ENCODE measurements at regions not wholly inside any gene's neighbourhood (a gene's known extent, or its start where the extent isn't known, plus 50 kb on each side); places are given as distances from the start of the nearest gene placed in this dataset.

GRCh38 chrX:36508042-36508441 is 500.1 kb upstream of the FAM47C start:
- POLR2A ChIA-PET, result no interaction called here
- no peak for DNase-seq (ENCODE audit: extremely low spot score)

GRCh38 chrX:36510736-36511135 is 497.4 kb upstream of the FAM47C start:
- ChIA-PET CTCF (no interaction called here), POLR2A (no interaction called here)
- TF ChIP-seq FOXA1 (IDR thresholded peaks at IDR 0.05), result no peak
- no peak for DNase-seq (ENCODE audit: extremely low spot score)

More at GRCh38 chrX:36508042-36508441, 500.1 kb upstream of the FAM47C start:
- CTCF ChIA-PET, result no interaction called here
- TF ChIP-seq CTBP1 (IDR thresholded peaks at IDR 0.05; ENCODE audit: borderline replicate concordance) (no peak), TARDBP (IDR thresholded peaks at IDR 0.05) (no peak), L3MBTL2 (conservative IDR thresholded peaks at IDR 0.05) (no peak), ZNF384 (IDR thresholded peaks at IDR 0.05) (no peak), LEF1 (IDR thresholded peaks at IDR 0.05; ENCODE audit: borderline replicate concordance) (no peak), NFRKB (IDR thresholded peaks at IDR 0.05) (no peak), ELF4 (IDR thresholded peaks at IDR 0.05) (no peak), SUZ12 (IDR thresholded peaks at IDR 0.05) (no peak), FOXK2 (IDR thresholded peaks at IDR 0.05) (no peak), ARNT (IDR thresholded peaks at IDR 0.05) (no peak), FOXM1 (IDR thresholded peaks at IDR 0.05; ENCODE audit: borderline replicate concordance) (no peak), SP1 (IDR thresholded peaks at IDR 0.05) (no peak), FOXA1 (IDR thresholded peaks at IDR 0.05) (no peak), HDGF (IDR thresholded peaks at IDR 0.05; ENCODE audit: borderline replicate concordance) (no peak), PKNOX1 (IDR thresholded peaks at IDR 0.05) (no peak), BHLHE40 (IDR thresholded peaks at IDR 0.05; ENCODE audit: borderline replicate concordance) (no peak)

GRCh38 chrX:36528661-36529060 is 479.5 kb upstream of the FAM47C start:
- TF ChIP-seq FOXK2 (IDR thresholded peaks at IDR 0.05), result no peak
- TF ChIP-seq ARNT (IDR thresholded peaks at IDR 0.05), result no peak
- no peak for TF ChIP-seq PKNOX1 (IDR thresholded peaks at IDR 0.05)
- no peak for TF ChIP-seq BHLHE40 (IDR thresholded peaks at IDR 0.05; ENCODE audit: borderline replicate concordance)
- TF ChIP-seq L3MBTL2 (conservative IDR thresholded peaks at IDR 0.05), result no peak
- TF ChIP-seq HDGF (IDR thresholded peaks at IDR 0.05; ENCODE audit: borderline replicate concordance), result no peak
- TF ChIP-seq NFRKB (IDR thresholded peaks at IDR 0.05), result no peak
- TF ChIP-seq SP1 (IDR thresholded peaks at IDR 0.05), result no peak
- TF ChIP-seq TARDBP (IDR thresholded peaks at IDR 0.05), result no peak
- TF ChIP-seq ELF4 (IDR thresholded peaks at IDR 0.05), result no peak
- TF ChIP-seq FOXM1 (IDR thresholded peaks at IDR 0.05; ENCODE audit: borderline replicate concordance), result no peak
- TF ChIP-seq CTBP1 (IDR thresholded peaks at IDR 0.05; ENCODE audit: borderline replicate concordance), result no peak
- no peak for TF ChIP-seq FOXA1 (IDR thresholded peaks at IDR 0.05)
- no peak for TF ChIP-seq SUZ12 (IDR thresholded peaks at IDR 0.05)
- no peak for TF ChIP-seq LEF1 (IDR thresholded peaks at IDR 0.05; ENCODE audit: borderline replicate concordance)
- TF ChIP-seq ZNF384 (IDR thresholded peaks at IDR 0.05), result no peak
- ChIA-PET CTCF (no interaction called here), POLR2A (no interaction called here)
- no peak for DNase-seq (ENCODE audit: extremely low spot score)

GRCh38 chrX:36534900-36535299 is 473.3 kb upstream of the FAM47C start:
- no peak for TF ChIP-seq L3MBTL2 (conservative IDR thresholded peaks at IDR 0.05)
- TF ChIP-seq FOXA1 (IDR thresholded peaks at IDR 0.05), result no peak
- TF ChIP-seq ELF4 (IDR thresholded peaks at IDR 0.05), result no peak
- no peak for TF ChIP-seq LEF1 (IDR thresholded peaks at IDR 0.05; ENCODE audit: borderline replicate concordance)
- TF ChIP-seq FOXK2 (IDR thresholded peaks at IDR 0.05), result no peak
- no peak for TF ChIP-seq CTBP1 (IDR thresholded peaks at IDR 0.05; ENCODE audit: borderline replicate concordance)
- TF ChIP-seq TARDBP (IDR thresholded peaks at IDR 0.05), result no peak
- TF ChIP-seq NFRKB (IDR thresholded peaks at IDR 0.05), result no peak
- TF ChIP-seq ARNT (IDR thresholded peaks at IDR 0.05), result no peak
- TF ChIP-seq FOXM1 (IDR thresholded peaks at IDR 0.05; ENCODE audit: borderline replicate concordance), result no peak
- no peak for TF ChIP-seq BHLHE40 (IDR thresholded peaks at IDR 0.05; ENCODE audit: borderline replicate concordance)
- no peak for TF ChIP-seq SUZ12 (IDR thresholded peaks at IDR 0.05)
- no peak for TF ChIP-seq HDGF (IDR thresholded peaks at IDR 0.05; ENCODE audit: borderline replicate concordance)
- no peak for TF ChIP-seq PKNOX1 (IDR thresholded peaks at IDR 0.05)
- no peak for TF ChIP-seq SP1 (IDR thresholded peaks at IDR 0.05)
- POLR2A ChIA-PET, result no interaction called here
- no peak for DNase-seq (ENCODE audit: extremely low spot score)
- CTCF ChIA-PET, result interaction anchor here (0.6 kb wide), 1 partner anchor 434 kb away, joined by 3 read pairs; no protein-coding TSS in a partner anchor

GRCh38 chrX:36543499-36543898 is 464.7 kb upstream of the FAM47C start:
- DNase-seq (ENCODE audit: extremely low spot score), result no peak
- ChIA-PET CTCF (no interaction called here), POLR2A (no interaction called here)
- TF ChIP-seq NFRKB (IDR thresholded peaks at IDR 0.05) (no peak), LEF1 (IDR thresholded peaks at IDR 0.05; ENCODE audit: borderline replicate concordance) (no peak), FOXM1 (IDR thresholded peaks at IDR 0.05; ENCODE audit: borderline replicate concordance) (no peak), FOXA1 (IDR thresholded peaks at IDR 0.05) (no peak), SP1 (IDR thresholded peaks at IDR 0.05) (no peak), ARNT (IDR thresholded peaks at IDR 0.05) (no peak), BHLHE40 (IDR thresholded peaks at IDR 0.05; ENCODE audit: borderline replicate concordance) (no peak), CTBP1 (IDR thresholded peaks at IDR 0.05; ENCODE audit: borderline replicate concordance) (no peak), PKNOX1 (IDR thresholded peaks at IDR 0.05) (no peak), ZNF384 (IDR thresholded peaks at IDR 0.05) (no peak), SUZ12 (IDR thresholded peaks at IDR 0.05) (no peak), ELF4 (IDR thresholded peaks at IDR 0.05) (no peak)

- TF ChIP-seq HDGF (IDR thresholded peaks at IDR 0.05; ENCODE audit: borderline replicate concordance), result no peak
- no peak for TF ChIP-seq FOXM1 (IDR thresholded peaks at IDR 0.05; ENCODE audit: borderline replicate concordance)
- POLR2A ChIA-PET, result no interaction called here
- CTCF ChIA-PET, result no interaction called here
- DNase-seq (ENCODE audit: extremely low spot score), result no peak
Observed at GRCh38 chrX:36562986-36563385, 445.2 kb upstream of the FAM47C start.
